PFSK-1 (cell line): ENCODE measurements at regions not wholly inside any gene's neighbourhood (a gene's known extent, or its start where the extent isn't known, plus 50 kb on each side); places are given as distances from the start of the nearest gene placed in this dataset.

ENCODE experiments used
- FOXP2 ChIP-seq: optimal IDR thresholded peaks from 2 replicates; pipeline ENCODE3; 2011; ENCODE audit warnings: borderline replicate concordance, control low read depth, inconsistent platforms; ENCODE audit not compliant: insufficient read depth; ENCODE audit errors: extremely low read length, extremely low read depth
- POLR2AphosphoS5 ChIP-seq: IDR thresholded peaks from 2 replicates; pipeline ENCODE4 v1.6.1; 2012; ENCODE audit warnings: low read depth, mild to moderate bottlenecking, control low read depth, low read length, moderate library complexity
- REST ChIP-seq, 2 experiments: IDR thresholded peaks; 2 replicates each; pipeline versions ENCODE4 v1.6.1 to v1.8.0; 2011 to 2012; ENCODE audit warnings: low read depth in 2 of 2, low read length in 2 of 2, control low read depth in 1 of 2, inconsistent platforms in 1 of 2, mild to moderate bottlenecking in 1 of 2, moderate library complexity in 1 of 2; ENCODE audit not compliant: insufficient read depth in 1 of 2
- SIN3A ChIP-seq: IDR thresholded peaks from 2 replicates; pipeline ENCODE4 v1.6.1; 2012; ENCODE audit warnings: mild to moderate bottlenecking, low read length, moderate library complexity, borderline replicate concordance; ENCODE audit not compliant: insufficient read depth
- TAF1 ChIP-seq: IDR thresholded peaks from 2 replicates; pipeline ENCODE4 v1.6.1; 2012; ENCODE audit warnings: low read length, control low read depth, borderline replicate concordance; ENCODE audit not compliant: insufficient read depth

- TF ChIP-seq SIN3A (no peak), POLR2AphosphoS5 (no peak), FOXP2 (no peak), TAF1 (no peak), REST (IDR thresholded peaks at IDR 0.05; ENCODE audit: insufficient read depth in 1 of 2, low read depth in 2 of 2, low read length in 2 of 2) (no peak)
Measured at GRCh38 chr1:221063651-221064050, 184.4 kb downstream of the HLX start.

- TF ChIP-seq SIN3A (no peak), REST (IDR thresholded peaks at IDR 0.05; ENCODE audit: insufficient read depth in 1 of 2, low read depth in 2 of 2, low read length in 2 of 2) (no peak), POLR2AphosphoS5 (no peak), TAF1 (no peak), FOXP2 (no peak)
Measured at GRCh38 chr1:221066351-221067001, 187.2 kb downstream of the HLX start.

GRCh38 chr1:221067721-221068120 is 188.5 kb downstream of the HLX start:
- TF ChIP-seq POLR2AphosphoS5 = no peak
- TF ChIP-seq SIN3A = no peak
- TF ChIP-seq FOXP2 = no peak
- no peak for TF ChIP-seq TAF1
- TF ChIP-seq REST (IDR thresholded peaks at IDR 0.05; ENCODE audit: insufficient read depth in 1 of 2, low read depth in 2 of 2, low read length in 2 of 2) = no peak

- TF ChIP-seq FOXP2 = no peak
- no peak for TF ChIP-seq TAF1
- TF ChIP-seq POLR2AphosphoS5 = no peak
- no peak for TF ChIP-seq SIN3A
- no peak for TF ChIP-seq REST (IDR thresholded peaks at IDR 0.05; ENCODE audit: insufficient read depth in 1 of 2, low read depth in 2 of 2, low read length in 2 of 2)
Measured at GRCh38 chr1:221069178-221069903, 190.1 kb downstream of the HLX start.

- TF ChIP-seq SIN3A = no peak
- no peak for TF ChIP-seq REST (IDR thresholded peaks at IDR 0.05; ENCODE audit: insufficient read depth in 1 of 2, low read depth in 2 of 2, low read length in 2 of 2)
- TF ChIP-seq TAF1 = no peak
- no peak for TF ChIP-seq FOXP2
- TF ChIP-seq POLR2AphosphoS5 = no peak
Measured at GRCh38 chr1:221069986-221070385, 190.7 kb downstream of the HLX start.
